ENCODE measurements at regions not wholly inside any gene's neighbourhood (a gene's known extent, or its start where the extent isn't known, plus 50 kb on each side); places are given as distances from the start of the nearest gene placed in this dataset.

- DNase-seq (ENCODE audit: low spot score, unreplicated experiment), result no peak
Observed at GRCh38 chr10:28774051-28774995, 97.0 kb downstream of the BAMBI start.

GRCh38 chr10:28775773-28776172 is 98.5 kb downstream of the BAMBI start:
- no peak for DNase-seq (ENCODE audit: low spot score, unreplicated experiment)
- Mint-ChIP-seq H3K27ac (no peak overlapping the region), H3K4me1 (ENCODE audit: low read depth) (peaks cover 2% of the 10 kb centered on the region), H3K9me3 (ENCODE audit: low read depth) (peaks cover 3% of the 10 kb centered on the region), H3K27me3 (no peaks in the 10 kb centered on the region), H3K36me3 (ENCODE audit: insufficient read depth) (peaks cover 2% of the 10 kb centered on the region), H3K4me3 (ENCODE audit: low read depth) (no peak overlapping the region)
- TF ChIP-seq CTCF (IDR thresholded peaks at IDR 0.05; ENCODE audit: unreplicated experiment), result no peak

More at GRCh38 chr10:28774051-28774995, 97.0 kb downstream of the BAMBI start:
- peaks cover 3% of the 10 kb centered on the region for H3K9me3 Mint-ChIP-seq (ENCODE audit: low read depth)
- no peak overlapping the region for H3K4me3 Mint-ChIP-seq (ENCODE audit: low read depth)
- no peaks in the 10 kb centered on the region for H3K27me3 Mint-ChIP-seq
- H3K4me1 Mint-ChIP-seq (ENCODE audit: low read depth), result peaks cover 4% of the 10 kb centered on the region
- no peak for TF ChIP-seq CTCF (IDR thresholded peaks at IDR 0.05; ENCODE audit: unreplicated experiment)
- no peak overlapping the region for H3K27ac Mint-ChIP-seq
- H3K36me3 Mint-ChIP-seq (ENCODE audit: insufficient read depth), result peaks cover 2% of the 10 kb centered on the region

GRCh38 chr10:28776519-28776918 is 99.2 kb downstream of the BAMBI start:
- Mint-ChIP-seq H3K27me3 (no peaks in the 10 kb centered on the region), H3K36me3 (ENCODE audit: insufficient read depth) (peaks cover 2% of the 10 kb centered on the region), H3K4me3 (ENCODE audit: low read depth) (no peak overlapping the region), H3K9me3 (ENCODE audit: low read depth) (peaks cover 3% of the 10 kb centered on the region), H3K27ac (no peak overlapping the region), H3K4me1 (ENCODE audit: low read depth) (peaks cover 2% of the 10 kb centered on the region)
- no peak for DNase-seq (ENCODE audit: low spot score, unreplicated experiment)
- no peak for TF ChIP-seq CTCF (IDR thresholded peaks at IDR 0.05; ENCODE audit: unreplicated experiment)

GRCh38 chr10:28777911-28778310 is 100.6 kb downstream of the BAMBI start:
- H3K4me1 Mint-ChIP-seq (ENCODE audit: low read depth), result peaks cover 2% of the 10 kb centered on the region
- H3K36me3 Mint-ChIP-seq (ENCODE audit: insufficient read depth), result peaks cover 2% of the 10 kb centered on the region
- TF ChIP-seq CTCF (IDR thresholded peaks at IDR 0.05; ENCODE audit: unreplicated experiment), result no peak
- no peak for DNase-seq (ENCODE audit: low spot score, unreplicated experiment)
- H3K4me3 Mint-ChIP-seq (ENCODE audit: low read depth), result no peak overlapping the region
- H3K9me3 Mint-ChIP-seq (ENCODE audit: low read depth), result peaks cover 3% of the 10 kb centered on the region
- H3K27ac Mint-ChIP-seq, result no peak overlapping the region
- no peaks in the 10 kb centered on the region for H3K27me3 Mint-ChIP-seq

DNA sequence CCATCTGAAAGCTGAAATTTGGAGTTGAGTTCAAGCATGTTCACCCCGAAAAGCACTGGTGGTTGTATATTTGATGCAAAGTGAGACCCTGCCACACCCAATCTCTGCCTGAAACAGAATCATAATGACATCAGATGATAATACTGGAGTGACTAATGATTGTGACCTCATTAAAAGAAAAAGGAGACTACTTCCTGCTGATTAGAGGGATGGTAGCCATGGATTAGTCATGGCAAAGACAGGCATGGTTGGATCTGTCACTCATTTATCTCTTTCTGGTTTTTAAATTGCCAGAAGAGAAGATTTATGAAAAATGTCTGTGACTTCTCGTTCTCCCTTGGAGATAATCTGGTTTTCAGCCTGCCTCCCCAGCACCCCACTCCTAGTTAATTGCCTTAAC is 101.2 kb downstream of the BAMBI start:
- Mint-ChIP-seq H3K9me3 (ENCODE audit: low read depth) (peaks cover 3% of the 10 kb centered on the region), H3K27ac (no peak overlapping the region), H3K4me1 (ENCODE audit: low read depth) (peaks cover 6% of the 10 kb centered on the region), H3K36me3 (ENCODE audit: insufficient read depth) (peaks cover 2% of the 10 kb centered on the region), H3K4me3 (ENCODE audit: low read depth) (no peak overlapping the region), H3K27me3 (no peaks in the 10 kb centered on the region)
- TF ChIP-seq CTCF (IDR thresholded peaks at IDR 0.05; ENCODE audit: unreplicated experiment), result no peak
- no peak for DNase-seq (ENCODE audit: low spot score, unreplicated experiment)

Data from progenitor cell of endocrine pancreas (in vitro differentiated cells).